Activated CD8-positive, alpha-beta memory T cell treated with anti-CD3 and anti-CD28 coated beads, Interleukin-2, amount 10 ng/mL, durations not matched to agents 7 days and 5 days (primary cell): ENCODE measurements at regions not wholly inside any gene's neighbourhood (a gene's known extent, or its start where the extent isn't known, plus 50 kb on each side); places are given as distances from the start of the nearest gene placed in this dataset.

Experiments used
- ATAC-seq: fragments of 150-1000 bp; cut with Tn5 transposase; one replicate; pipeline ENCODE4 v1.10.0; 2021; ENCODE audit warnings: moderate library complexity
- CTCF ChIA-PET: fragments of 350-600 bp; sonication (Branson Sonifier 250); formaldehyde crosslinking; loops from one replicate; lab custom pipeline; 2021; ENCODE audit warnings: antibody characterized with exemption; lab: Charles Lee
- DNase-seq: peaks from one replicate; pipeline ENCODE4 v3.0.0-alpha.2; 2020
- H3K27ac Mint-ChIP-seq: one replicate; pipeline ENCODE4 v1.8.0; 2021; ENCODE audit warnings: mild to moderate bottlenecking, mixed read lengths
- H3K27me3 Mint-ChIP-seq: one replicate; pipeline ENCODE4 v1.8.0; 2021; ENCODE audit warnings: mixed read lengths
- H3K36me3 Mint-ChIP-seq: one replicate; pipeline ENCODE4 v1.8.0; 2021; ENCODE audit warnings: mild to moderate bottlenecking, mixed read lengths
- H3K4me1 Mint-ChIP-seq: one replicate; pipeline ENCODE4 v1.8.0; 2021; ENCODE audit warnings: mixed read lengths
- H3K4me3 Mint-ChIP-seq: one replicate; pipeline ENCODE4 v1.8.0; 2021; ENCODE audit warnings: mild to moderate bottlenecking, moderate library complexity, mixed read lengths
- H3K9me3 Mint-ChIP-seq: one replicate; pipeline ENCODE4 v1.8.0; 2022; ENCODE audit warnings: low read depth, mixed read lengths

GRCh38 chrX:28058901-28059300 is 77.7 kb upstream of the DCAF8L1 start:
- H3K9me3 Mint-ChIP-seq, result no peaks in the 10 kb centered on the region
- H3K36me3 Mint-ChIP-seq, result no peaks in the 10 kb centered on the region
- H3K4me1 Mint-ChIP-seq, result no peaks in the 10 kb centered on the region
- CTCF ChIA-PET, result no interaction called here
- H3K27me3 Mint-ChIP-seq, result no peaks in the 10 kb centered on the region
- H3K4me3 Mint-ChIP-seq, result no peak overlapping the region
- no peak for DNase-seq
- ATAC-seq, result no peak
- no peak overlapping the region for H3K27ac Mint-ChIP-seq

- Mint-ChIP-seq H3K27me3 (no peaks in the 10 kb centered on the region), H3K4me1 (no peaks in the 10 kb centered on the region), H3K4me3 (no peak overlapping the region), H3K27ac (no peak overlapping the region), H3K36me3 (no peaks in the 10 kb centered on the region), H3K9me3 (peaks cover 2% of the 10 kb centered on the region)
- no peak for DNase-seq
- no peak for ATAC-seq
- CTCF ChIA-PET, result no interaction called here
Observed at GRCh38 chrX:28042826-28043564, 61.7 kb upstream of the DCAF8L1 start.

DNA sequence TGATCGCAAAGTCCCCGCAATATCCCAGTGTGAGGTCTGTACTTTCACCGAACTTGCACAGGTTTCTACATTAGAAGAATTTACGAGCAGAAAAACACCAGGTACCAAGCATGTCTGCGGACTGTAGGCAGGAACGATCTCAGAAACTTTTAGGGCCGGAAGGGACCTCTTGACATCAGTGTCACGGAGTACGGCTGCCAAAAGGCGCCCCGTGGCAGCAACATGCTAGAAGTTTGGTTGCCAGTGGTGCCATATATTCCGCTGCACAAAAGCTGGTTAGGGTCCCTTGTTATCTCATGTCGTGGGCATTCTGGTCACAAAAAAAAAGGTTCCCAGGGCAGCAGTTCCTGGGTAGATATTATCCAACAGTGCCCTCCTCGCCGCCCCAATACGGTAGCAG is 61.0 kb upstream of the DCAF8L1 start:
- H3K27me3 Mint-ChIP-seq, result no peaks in the 10 kb centered on the region
- H3K27ac Mint-ChIP-seq, result no peak overlapping the region
- ATAC-seq (no peak), DNase-seq (no peak)
- no peaks in the 10 kb centered on the region for H3K4me1 Mint-ChIP-seq
- CTCF ChIA-PET, result no interaction called here
- H3K9me3 Mint-ChIP-seq, result peaks cover 2% of the 10 kb centered on the region
- no peak overlapping the region for H3K4me3 Mint-ChIP-seq
- H3K36me3 Mint-ChIP-seq, result no peaks in the 10 kb centered on the region

- Mint-ChIP-seq H3K27ac (no peak overlapping the region), H3K4me1 (no peaks in the 10 kb centered on the region), H3K4me3 (no peak overlapping the region), H3K27me3 (no peaks in the 10 kb centered on the region), H3K9me3 (peaks cover 2% of the 10 kb centered on the region), H3K36me3 (no peaks in the 10 kb centered on the region)
- CTCF ChIA-PET, result no interaction called here
- no peak for ATAC-seq
- no peak for DNase-seq
Observed at GRCh38 chrX:28039258-28039657, 58.0 kb upstream of the DCAF8L1 start.
